Suprapubic skin (tissue), 4 donors: ENCODE measurements at regions not wholly inside any gene's neighbourhood (a gene's known extent, or its start where the extent isn't known, plus 50 kb on each side); places are given as distances from the start of the nearest gene placed in this dataset.

Experiments used
- DNase-seq, 2 donors: peaks; one replicate each; pipeline ENCODE4 v3.0.0-alpha.2; 2019; ENCODE audit warnings: low spot score in 2 of 2
- H3K27ac ChIP-seq: fragments of 200-600 bp; sonication (generic); one replicate; pipeline ENCODE4 v1.5.1; 2019
- H3K27me3 ChIP-seq: fragments of 200-600 bp; sonication (generic); one replicate; pipeline ENCODE4 v1.5.1; 2019
- H3K36me3 ChIP-seq: fragments of 200-600 bp; sonication (generic); one replicate; pipeline ENCODE4 v1.5.1; 2019
- H3K4me1 ChIP-seq: fragments of 200-600 bp; sonication (generic); one replicate; pipeline ENCODE4 v1.5.1; 2019
- H3K4me3 ChIP-seq: fragments of 200-600 bp; sonication (generic); one replicate; pipeline ENCODE4 v1.5.1; 2019; ENCODE audit warnings: mild to moderate bottlenecking
- H3K9me3 ChIP-seq: fragments of 200-600 bp; sonication (generic); one replicate; pipeline ENCODE4 v1.5.1; 2019
- EP300 ChIP-seq: sonication (generic); formaldehyde crosslinking; IDR thresholded peaks from one replicate; pipeline ENCODE4 v1.6.1; 2017; ENCODE audit warnings: antibody characterized with exemption
- POLR2A ChIP-seq, 2 donors: fragments of 450-650 bp; IDR thresholded peaks; one replicate each; pipeline ENCODE4 v1.6.1; 2017; ENCODE audit warnings: antibody characterized with exemption in 2 of 2, mild to moderate bottlenecking in 2 of 2, moderate library complexity in 2 of 2
- POLR2AphosphoS5 ChIP-seq, 3 donors: sonication (generic); formaldehyde crosslinking; IDR thresholded peaks; one replicate each; pipeline ENCODE4 v1.6.1; 2017; ENCODE audit warnings: antibody characterized with exemption in 3 of 3
- WGBS: methylation state at CpG from one replicate; pipeline ENCODE4 v1.1.5; 2018; 5-methylcytosine and 5-hydroxymethylcytosine counted together
- TF ChIP-seq, protein P1 (sequence below), 2 donors: fragments of 200-600 bp in 1 of 2; fragments of 450-650 bp in 1 of 2; sonication (generic) in 1 of 2; IDR thresholded peaks; one replicate each; pipeline ENCODE4 v1.5.1; 2016 to 2019; ENCODE audit warnings: antibody characterized with exemption in 2 of 2, mild to moderate bottlenecking in 1 of 2, moderate library complexity in 1 of 2

DNA sequence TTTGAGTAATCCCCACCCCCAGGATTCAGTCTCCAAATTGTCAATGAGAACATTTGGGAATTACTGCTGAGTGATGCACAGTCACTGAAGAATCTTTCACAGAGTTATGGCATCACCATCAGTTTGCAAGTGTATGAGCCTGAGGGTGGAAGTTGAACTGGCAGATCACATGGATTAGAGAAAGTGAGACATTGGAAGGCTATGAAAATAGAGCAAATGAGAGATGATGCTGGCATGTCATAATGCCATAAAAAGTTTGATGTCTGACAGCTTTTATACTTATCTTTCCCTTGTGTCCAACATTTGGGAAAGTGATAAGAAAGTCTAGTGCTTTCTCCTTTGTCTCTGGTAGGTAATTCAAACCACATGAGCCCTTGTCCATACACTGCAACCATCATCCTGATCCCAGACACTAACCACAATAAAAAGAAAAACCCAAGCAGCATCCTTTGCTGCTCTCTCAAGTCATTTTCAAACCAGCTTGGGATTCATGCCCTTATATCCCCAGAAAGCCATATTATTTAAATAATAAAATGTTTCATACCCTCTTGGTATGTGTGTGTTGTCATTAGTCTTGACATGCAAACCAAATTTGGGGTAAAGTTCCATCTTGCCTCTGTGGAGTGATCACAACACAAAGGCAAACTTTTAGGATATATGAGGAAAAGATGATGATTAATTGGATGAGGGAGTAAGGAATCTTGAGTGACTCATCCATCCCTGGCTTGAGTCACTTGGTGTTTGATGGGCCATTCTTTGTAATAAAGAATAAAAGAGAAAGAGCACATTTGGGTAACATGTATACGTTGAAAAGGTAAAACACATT is 438.9 kb downstream of the GRXCR1 start:
- no peaks in the 10 kb centered on the region for H3K9me3 ChIP-seq
- H3K36me3 ChIP-seq: no peaks in the 10 kb centered on the region
- WGBS: 93% methylated on average over 1 of the region's 1 CpG
- H3K27me3 ChIP-seq: no peaks in the 10 kb centered on the region
- TF ChIP-seq EP300: no peak
- no peak for TF ChIP-seq POLR2A (IDR thresholded peaks at IDR 0.05)
- TF ChIP-seq, protein P1, sequence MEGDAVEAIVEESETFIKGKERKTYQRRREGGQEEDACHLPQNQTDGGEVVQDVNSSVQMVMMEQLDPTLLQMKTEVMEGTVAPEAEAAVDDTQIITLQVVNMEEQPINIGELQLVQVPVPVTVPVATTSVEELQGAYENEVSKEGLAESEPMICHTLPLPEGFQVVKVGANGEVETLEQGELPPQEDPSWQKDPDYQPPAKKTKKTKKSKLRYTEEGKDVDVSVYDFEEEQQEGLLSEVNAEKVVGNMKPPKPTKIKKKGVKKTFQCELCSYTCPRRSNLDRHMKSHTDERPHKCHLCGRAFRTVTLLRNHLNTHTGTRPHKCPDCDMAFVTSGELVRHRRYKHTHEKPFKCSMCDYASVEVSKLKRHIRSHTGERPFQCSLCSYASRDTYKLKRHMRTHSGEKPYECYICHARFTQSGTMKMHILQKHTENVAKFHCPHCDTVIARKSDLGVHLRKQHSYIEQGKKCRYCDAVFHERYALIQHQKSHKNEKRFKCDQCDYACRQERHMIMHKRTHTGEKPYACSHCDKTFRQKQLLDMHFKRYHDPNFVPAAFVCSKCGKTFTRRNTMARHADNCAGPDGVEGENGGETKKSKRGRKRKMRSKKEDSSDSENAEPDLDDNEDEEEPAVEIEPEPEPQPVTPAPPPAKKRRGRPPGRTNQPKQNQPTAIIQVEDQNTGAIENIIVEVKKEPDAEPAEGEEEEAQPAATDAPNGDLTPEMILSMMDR (IDR thresholded peaks at IDR 0.05): no peak
- TF ChIP-seq POLR2AphosphoS5 (IDR thresholded peaks at IDR 0.05): no peak
- no peak for DNase-seq
- no peaks in the 10 kb centered on the region for H3K4me1 ChIP-seq
- H3K4me3 ChIP-seq: no peak overlapping the region
- H3K27ac ChIP-seq: no peak overlapping the region

GRCh38 chr4:43332052-43332425 is 439.5 kb downstream of the GRXCR1 start:
- H3K27ac ChIP-seq: no peak overlapping the region
- no peaks in the 10 kb centered on the region for H3K36me3 ChIP-seq
- no peak for TF ChIP-seq POLR2A (IDR thresholded peaks at IDR 0.05)
- TF ChIP-seq POLR2AphosphoS5 (IDR thresholded peaks at IDR 0.05): no peak
- no peak for TF ChIP-seq EP300
- TF ChIP-seq, protein P1 (IDR thresholded peaks at IDR 0.05): no peak
- no peaks in the 10 kb centered on the region for H3K4me1 ChIP-seq
- DNase-seq: no peak
- H3K9me3 ChIP-seq: no peaks in the 10 kb centered on the region
- H3K4me3 ChIP-seq: no peak overlapping the region
- H3K27me3 ChIP-seq: no peaks in the 10 kb centered on the region

DNA sequence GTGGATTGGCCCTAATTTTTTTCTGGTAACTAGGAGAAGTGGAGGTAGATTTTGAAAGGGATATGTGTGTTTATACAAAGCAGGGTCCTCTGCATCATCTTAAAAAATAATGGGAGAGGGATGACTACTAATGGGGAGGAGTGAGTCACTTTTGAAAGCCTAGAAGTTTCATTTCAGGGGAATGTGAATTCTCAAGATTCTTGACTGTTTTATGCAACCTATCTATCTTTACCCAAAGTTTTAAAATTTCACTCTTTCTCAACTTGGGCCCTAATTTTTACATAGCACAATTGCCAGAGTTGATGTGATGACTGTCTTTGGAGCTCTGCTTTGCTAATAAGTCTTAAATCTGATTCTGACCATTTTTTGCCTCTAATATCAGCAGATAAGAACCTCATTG is 445.2 kb downstream of the GRXCR1 start:
- DNase-seq: no peak
- H3K27me3 ChIP-seq: no peaks in the 10 kb centered on the region
- no peak overlapping the region for H3K27ac ChIP-seq
- H3K4me1 ChIP-seq: no peaks in the 10 kb centered on the region
- no peaks in the 10 kb centered on the region for H3K9me3 ChIP-seq
- TF ChIP-seq, protein P1 (IDR thresholded peaks at IDR 0.05): no peak
- TF ChIP-seq EP300 (no peak), POLR2AphosphoS5 (IDR thresholded peaks at IDR 0.05) (no peak), POLR2A (IDR thresholded peaks at IDR 0.05) (no peak)
- no peak overlapping the region for H3K4me3 ChIP-seq
- H3K36me3 ChIP-seq: no peaks in the 10 kb centered on the region

- Histone ChIP-seq H3K27me3 (no peaks in the 10 kb centered on the region), H3K4me1 (no peaks in the 10 kb centered on the region), H3K36me3 (no peaks in the 10 kb centered on the region), H3K27ac (no peak overlapping the region), H3K9me3 (no peaks in the 10 kb centered on the region), H3K4me3 (no peak overlapping the region)
- TF ChIP-seq, protein P1 (IDR thresholded peaks at IDR 0.05): no peak
- TF ChIP-seq POLR2AphosphoS5 (IDR thresholded peaks at IDR 0.05) (no peak), EP300 (no peak), POLR2A (IDR thresholded peaks at IDR 0.05) (no peak)
- no peak for DNase-seq
Observed at GRCh38 chr4:43339435-43339834, 446.9 kb downstream of the GRXCR1 start.

DNA sequence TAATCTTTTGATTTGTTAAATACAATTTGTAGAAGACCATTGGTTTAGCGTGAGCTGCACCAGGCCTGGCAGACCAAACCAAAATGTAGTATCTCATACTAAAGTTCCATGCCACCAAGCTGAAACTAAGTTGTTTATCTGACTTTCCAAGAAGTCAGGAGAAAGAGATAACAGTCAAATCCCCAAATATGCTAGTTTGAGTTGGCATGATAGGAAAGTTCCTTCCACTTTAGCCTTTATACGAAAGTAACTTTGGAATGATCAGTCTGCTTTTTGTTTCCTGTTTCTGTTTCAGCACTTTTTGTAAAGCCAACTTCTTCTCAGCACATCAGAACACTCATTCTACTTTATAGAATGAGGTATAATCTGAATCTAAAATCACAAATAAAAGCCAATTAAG is 449.2 kb downstream of the GRXCR1 start:
- no peaks in the 10 kb centered on the region for H3K36me3 ChIP-seq
- H3K4me1 ChIP-seq: no peaks in the 10 kb centered on the region
- no peaks in the 10 kb centered on the region for H3K27me3 ChIP-seq
- 73% methylated on average over 2 of the region's 2 CpGs for WGBS
- TF ChIP-seq POLR2AphosphoS5 (IDR thresholded peaks at IDR 0.05): no peak
- TF ChIP-seq POLR2A (IDR thresholded peaks at IDR 0.05): no peak
- TF ChIP-seq EP300: no peak
- TF ChIP-seq, protein P1 (IDR thresholded peaks at IDR 0.05): no peak
- H3K9me3 ChIP-seq: no peaks in the 10 kb centered on the region
- DNase-seq: no peak
- H3K27ac ChIP-seq: no peak overlapping the region
- H3K4me3 ChIP-seq: no peak overlapping the region
